GM23338 (cell line): ENCODE measurements at regions not wholly inside any gene's neighbourhood (a gene's known extent, or its start where the extent isn't known, plus 50 kb on each side); places are given as distances from the start of the nearest gene placed in this dataset.

Experiments used
- CTCF ChIP-seq, 2 experiments: fragments of 200-600 bp in 1 of 2; sonication (generic) in 1 of 2; conservative IDR thresholded peaks; 2 replicates each; pipeline versions ENCODE4 v1.5.1 to v1.6.1; 2016 to 2017; ENCODE audit warnings: antibody characterized with exemption in 2 of 2, low read depth in 2 of 2, mild to moderate bottlenecking in 2 of 2, moderate library complexity in 1 of 2
- POLR2AphosphoS5 ChIP-seq: IDR thresholded peaks from 2 replicates; pipeline ENCODE4 v1.6.1; 2016; ENCODE audit warnings: antibody characterized with exemption, low read depth
- REST ChIP-seq: IDR thresholded peaks from one replicate; pipeline ENCODE4 v1.6.1; 2018; ENCODE audit warnings: antibody characterized with exemption; ENCODE audit not compliant: unreplicated experiment

GRCh38 chr6:165167311-165167710 is 142.1 kb downstream of the C6orf118 start:
- TF ChIP-seq REST (no peak), CTCF (conservative IDR thresholded peaks at IDR 0.05; ENCODE audit: low read depth in 2 of 2) (no peak), POLR2AphosphoS5 (no peak)
